ENCODE measurements at regions not wholly inside any gene's neighbourhood (a gene's known extent, or its start where the extent isn't known, plus 50 kb on each side); places are given as distances from the start of the nearest gene placed in this dataset.

DNA sequence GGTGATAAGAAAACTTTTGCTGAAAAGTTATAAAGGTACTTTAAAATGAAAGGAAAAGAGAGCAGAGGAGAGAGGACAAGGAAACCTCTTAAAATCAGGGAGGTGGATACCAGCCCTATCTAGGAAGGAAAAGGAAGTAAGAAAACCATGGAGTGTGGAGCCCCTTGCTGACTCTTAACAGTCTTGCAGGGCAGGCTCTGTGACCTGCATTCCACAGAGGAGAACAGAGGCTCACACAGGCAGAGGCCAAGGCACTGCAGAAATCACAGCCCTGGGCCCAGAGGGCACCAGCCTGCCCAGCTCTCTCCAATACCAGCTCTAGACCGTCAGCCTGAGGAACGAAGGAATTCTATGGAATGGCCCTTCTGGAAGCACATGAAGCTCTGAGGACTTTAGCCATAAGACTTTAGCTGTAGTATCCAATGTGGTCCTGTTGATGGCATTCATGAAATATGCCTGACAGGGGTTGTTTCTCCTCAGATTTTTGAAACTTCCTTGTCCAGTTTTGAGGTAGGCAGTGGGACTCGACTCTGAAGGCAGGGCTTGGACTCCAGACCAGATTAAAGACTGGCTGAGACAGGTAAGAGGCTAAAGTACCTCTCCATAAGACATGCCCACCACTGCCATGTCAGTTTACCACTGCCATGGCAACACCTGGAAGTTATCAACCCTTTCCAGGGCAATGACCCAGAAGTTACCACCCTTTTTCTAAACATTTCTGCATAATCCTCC, 216.3 kb downstream of the ANAPC1 start:
- Histone ChIP-seq H3K27ac (ENCODE audit: low read depth in 2 of 2, low read length in 2 of 2) (peak overlapping the region in 1 of 2 donors; percentile 42), H3K27me3 (ENCODE audit: control insufficient read depth, insufficient read depth, low read length) (no peaks in the 10 kb centered on the region), H3K4me3 (ENCODE audit: low read length in 3 of 3) (no peak overlapping the region), H3K9me3 (ENCODE audit: control insufficient read depth in 2 of 3, insufficient read depth in 1 of 3, low read length in 3 of 3) (no peaks in the 10 kb centered on the region), H3K36me3 (ENCODE audit: control insufficient read depth in 2 of 3, insufficient read depth in 3 of 3, low read length in 3 of 3) (no peaks in the 10 kb centered on the region), H3K9ac (ENCODE audit: low read length in 3 of 3) (no peak overlapping the region), H3K4me1 (ENCODE audit: control insufficient read depth in 2 of 3, insufficient read depth in 2 of 3, low read depth in 1 of 3, low read length in 3 of 3) (peaks cover 0 to 2% (median 0%) of the 10 kb centered on the region in 3 donors)
- TF ChIP-seq, protein P1, sequence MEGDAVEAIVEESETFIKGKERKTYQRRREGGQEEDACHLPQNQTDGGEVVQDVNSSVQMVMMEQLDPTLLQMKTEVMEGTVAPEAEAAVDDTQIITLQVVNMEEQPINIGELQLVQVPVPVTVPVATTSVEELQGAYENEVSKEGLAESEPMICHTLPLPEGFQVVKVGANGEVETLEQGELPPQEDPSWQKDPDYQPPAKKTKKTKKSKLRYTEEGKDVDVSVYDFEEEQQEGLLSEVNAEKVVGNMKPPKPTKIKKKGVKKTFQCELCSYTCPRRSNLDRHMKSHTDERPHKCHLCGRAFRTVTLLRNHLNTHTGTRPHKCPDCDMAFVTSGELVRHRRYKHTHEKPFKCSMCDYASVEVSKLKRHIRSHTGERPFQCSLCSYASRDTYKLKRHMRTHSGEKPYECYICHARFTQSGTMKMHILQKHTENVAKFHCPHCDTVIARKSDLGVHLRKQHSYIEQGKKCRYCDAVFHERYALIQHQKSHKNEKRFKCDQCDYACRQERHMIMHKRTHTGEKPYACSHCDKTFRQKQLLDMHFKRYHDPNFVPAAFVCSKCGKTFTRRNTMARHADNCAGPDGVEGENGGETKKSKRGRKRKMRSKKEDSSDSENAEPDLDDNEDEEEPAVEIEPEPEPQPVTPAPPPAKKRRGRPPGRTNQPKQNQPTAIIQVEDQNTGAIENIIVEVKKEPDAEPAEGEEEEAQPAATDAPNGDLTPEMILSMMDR (IDR thresholded peaks at IDR 0.05; ENCODE audit: borderline replicate concordance, extremely low read depth, insufficient read depth) = peak; percentile 61
- DNase-seq (peak in 2 of 5 donors; percentile 27 to 53), FAIRE-seq (no peak)
- intact Hi-C loops (cut with DNase I) = no loop called here

DNA sequence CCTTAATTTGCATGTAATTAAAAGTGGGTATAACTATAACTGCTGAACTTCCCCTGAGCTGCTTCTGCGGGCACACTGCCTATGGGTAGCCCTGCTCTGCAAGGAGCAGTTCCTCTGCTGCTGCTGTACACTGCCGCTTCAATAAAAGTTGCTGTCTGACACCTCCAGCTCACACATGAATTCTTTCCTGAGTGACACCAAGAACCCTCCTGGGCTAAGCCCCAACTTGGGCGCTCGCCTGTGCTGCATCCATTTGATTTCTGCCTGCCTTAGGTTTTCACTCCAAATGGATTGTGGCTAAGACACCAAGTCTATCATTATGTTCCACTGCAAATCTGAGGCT, 215.7 kb downstream of the ANAPC1 start:
- no peak for FAIRE-seq
- H3K27ac ChIP-seq (ENCODE audit: low read depth in 2 of 2, low read length in 2 of 2) = no peak overlapping the region

GRCh38 chr2:111668741-111669140, 215.3 kb downstream of the ANAPC1 start:
- Histone ChIP-seq H3K27me3 (ENCODE audit: control insufficient read depth, insufficient read depth, low read length) (no peaks in the 10 kb centered on the region), H3K4me1 (ENCODE audit: control insufficient read depth in 2 of 3, insufficient read depth in 2 of 3, low read depth in 1 of 3, low read length in 3 of 3) (peaks cover 0 to 2% (median 0%) of the 10 kb centered on the region in 3 donors), H3K9me3 (ENCODE audit: control insufficient read depth in 2 of 3, insufficient read depth in 1 of 3, low read length in 3 of 3) (no peaks in the 10 kb centered on the region), H3K4me3 (ENCODE audit: low read length in 3 of 3) (no peak overlapping the region), H3K9ac (ENCODE audit: low read length in 3 of 3) (no peak overlapping the region), H3K27ac (ENCODE audit: low read depth in 2 of 2, low read length in 2 of 2) (no peak overlapping the region), H3K36me3 (ENCODE audit: control insufficient read depth in 2 of 3, insufficient read depth in 3 of 3, low read length in 3 of 3) (no peaks in the 10 kb centered on the region)
- no peak for FAIRE-seq
- intact Hi-C loops (cut with DNase I) = no loop called here
- TF ChIP-seq, protein P1 (IDR thresholded peaks at IDR 0.05; ENCODE audit: borderline replicate concordance, extremely low read depth, insufficient read depth) = no peak
- peak in 1 of 5 donors; percentile 20 for DNase-seq

More for the DNA sequence above, 215.7 kb downstream of the ANAPC1 start:
- no peak overlapping the region for H3K9ac ChIP-seq (ENCODE audit: low read length in 3 of 3)
- TF ChIP-seq, protein P1 (IDR thresholded peaks at IDR 0.05; ENCODE audit: borderline replicate concordance, extremely low read depth, insufficient read depth) = no peak
- no peaks in the 10 kb centered on the region for H3K9me3 ChIP-seq (ENCODE audit: control insufficient read depth in 2 of 3, insufficient read depth in 1 of 3, low read length in 3 of 3)
- DNase-seq = peak in 1 of 5 donors; percentile 4
- intact Hi-C loops (cut with DNase I) = no loop called here
- H3K36me3 ChIP-seq (ENCODE audit: control insufficient read depth in 2 of 3, insufficient read depth in 3 of 3, low read length in 3 of 3) = no peaks in the 10 kb centered on the region
- H3K27me3 ChIP-seq (ENCODE audit: control insufficient read depth, insufficient read depth, low read length) = no peaks in the 10 kb centered on the region
- peaks cover 0 to 2% (median 0%) of the 10 kb centered on the region in 3 donors for H3K4me1 ChIP-seq (ENCODE audit: control insufficient read depth in 2 of 3, insufficient read depth in 2 of 3, low read depth in 1 of 3, low read length in 3 of 3)
- H3K4me3 ChIP-seq (ENCODE audit: low read length in 3 of 3) = no peak overlapping the region

Data from kidney (tissue), 13 donors.